GM20000 (cell line): ENCODE measurements at regions not wholly inside any gene's neighbourhood (a gene's known extent, or its start where the extent isn't known, plus 50 kb on each side); places are given as distances from the start of the nearest gene placed in this dataset.

ENCODE experiments used
- DNase-seq: peaks from one replicate; pipeline ENCODE4 v3.0.0; 2012; ENCODE audit warnings: low spot score
- CTCF ChIP-seq: IDR thresholded peaks from 2 replicates; pipeline ENCODE4 v1.5.1; 2012; ENCODE audit warnings: mild to moderate bottlenecking, control low read depth; ENCODE audit errors: extremely low read depth, missing control alignments

- no peak for TF ChIP-seq CTCF
- DNase-seq: no peak
Observed at GRCh38 chr11:82539669-82540068, 194.0 kb downstream of the FAM181B start.

GRCh38 chr11:82536706-82537105 is 197.0 kb downstream of the FAM181B start:
- no peak for DNase-seq
- no peak for TF ChIP-seq CTCF

GRCh38 chr11:82533628-82534327 is 199.9 kb downstream of the FAM181B start:
- no peak for DNase-seq
- no peak for TF ChIP-seq CTCF

GRCh38 chr11:82529936-82530335 is 203.7 kb downstream of the FAM181B start:
- no peak for DNase-seq
- TF ChIP-seq CTCF: no peak

- DNase-seq: no peak
- TF ChIP-seq CTCF: no peak
Observed at GRCh38 chr11:82527081-82527584, 206.5 kb downstream of the FAM181B start.

- TF ChIP-seq CTCF: no peak
- DNase-seq: no peak
Observed at GRCh38 chr11:82523141-82523540, 210.5 kb downstream of the FAM181B start.

GRCh38 chr11:82521427-82521826 is 212.2 kb downstream of the FAM181B start:
- no peak for DNase-seq
- TF ChIP-seq CTCF: no peak
